HepG2 (cell line): ENCODE measurements at regions not wholly inside any gene's neighbourhood (a gene's known extent, or its start where the extent isn't known, plus 50 kb on each side); places are given as distances from the start of the nearest gene placed in this dataset.

ENCODE experiments used
- ATAC-seq: fragments of 200-7000 bp; cut with Tn5 transposase; 3 replicates; pipeline ENCODE4 v1.9.1; 2020; ENCODE audit warnings: mild to moderate bottlenecking, moderate library complexity
- BruUV-seq: library from RNA; stranded (reverse); fragments of 400-500 nt; replicated peaks from 2 replicates; lab custom pipeline; 2021; lab: Mats Ljungman, UMichigan
- CTCF ChIA-PET: fragments of 300-600 bp; formaldehyde crosslinking; extraction: SDS; loops from one replicate; lab custom pipeline; 2021; ENCODE audit warnings: low total read pairs, inconsistent platforms, low intra/inter-chr PET ratio; lab: Yijun Ruan, JAX
- POLR2A ChIA-PET: fragments of 350-600 bp; sonication (Branson Sonifier 250); formaldehyde crosslinking; loops from one replicate; lab custom pipeline; 2020; ENCODE audit warnings: antibody characterized with exemption, inconsistent platforms; lab: Yijun Ruan, JAX
- DNase-seq: peaks from one replicate; pipeline ENCODE4 v3.0.0-alpha.2; 2015; ENCODE audit warnings: low spot score
- FAIRE-seq: peaks from 3 replicates; lab custom pipeline; 2011; peaks lifted over from hg19 to GRCh38; lab: Jason Lieb, UNC
- H2AFZ ChIP-seq: one replicate; pipeline ENCODE4 v1.6.1; 2011; ENCODE audit warnings: low read length, inconsistent platforms
- H3K27ac ChIP-seq: fragments of 300-600 bp; 3 replicates; pipeline ENCODE4 v1.8.0; 2011; ENCODE audit warnings: mixed run types, mild to moderate bottlenecking, mixed read lengths, low read length, inconsistent platforms; ENCODE audit not compliant: insufficient read depth; ENCODE audit errors: extremely low read length
- H3K27me3 ChIP-seq, 2 experiments: fragments of 200-600 bp in 1 of 2; 2 replicates in 1 of 2; 3 replicates in 1 of 2; pipeline versions ENCODE4 v1.6.0 to v1.8.0; 2011; ENCODE audit warnings: low read length in 2 of 2, mild to moderate bottlenecking in 2 of 2, moderate library complexity in 2 of 2, inconsistent platforms in 1 of 2; ENCODE audit not compliant: insufficient read depth in 2 of 2, control insufficient read depth in 1 of 2
- H3K36me3 ChIP-seq, 2 experiments: fragments of 200-600 bp in 1 of 2; replicated peaks in 1 of 2; 2 replicates in 1 of 2; 3 replicates in 1 of 2; pipeline versions ENCODE4 v1.5.1 to v1.8.0; 2011; ENCODE audit warnings: low read length in 2 of 2, inconsistent platforms in 1 of 2; ENCODE audit not compliant: insufficient read depth in 2 of 2, control insufficient read depth in 1 of 2
- H3K4me1 ChIP-seq: 2 replicates; pipeline ENCODE4 v1.5.1; 2012; ENCODE audit warnings: low read length, inconsistent platforms; ENCODE audit not compliant: insufficient read depth
- H3K4me2 ChIP-seq: 2 replicates; pipeline ENCODE4 v1.6.0; 2011; ENCODE audit warnings: low read depth, low read length, inconsistent platforms
- H3K4me3 ChIP-seq, 3 experiments: fragments of 200-600 bp in 1 of 3; sonication (generic), shearing (Covaris generic) in 1 of 3; replicated peaks in 1 of 3; 2 replicates each; pipeline ENCODE4 v1.5.1; 2011 to 2016; ENCODE audit warnings: low read length in 3 of 3, inconsistent platforms in 2 of 3, low read depth in 2 of 3, mild to moderate bottlenecking in 2 of 3, control low read depth in 1 of 3, mixed read lengths in 1 of 3; ENCODE audit not compliant: insufficient read depth in 1 of 3
- H3K79me2 ChIP-seq: one replicate; pipeline ENCODE4 v1.6.1; 2011; ENCODE audit warnings: low read length, inconsistent platforms; ENCODE audit not compliant: insufficient read depth
- H3K9ac ChIP-seq: 2 replicates; pipeline ENCODE4 v1.6.0; 2011; ENCODE audit warnings: mild to moderate bottlenecking, low read depth, low read length, inconsistent platforms; ENCODE audit not compliant: insufficient read depth
- H3K9me3 ChIP-seq: 2 replicates; pipeline ENCODE4 v1.5.1; 2012; ENCODE audit warnings: mild to moderate bottlenecking, low read length
- H4K20me1 ChIP-seq: 2 replicates; pipeline ENCODE4 v1.6.0; 2011; ENCODE audit warnings: inconsistent platforms, mild to moderate bottlenecking, low read length, moderate library complexity; ENCODE audit not compliant: insufficient read depth
- ARID5B ChIP-seq: IDR thresholded peaks from 2 replicates; pipeline ENCODE4 v1.4.0; 2020; ENCODE audit warnings: mild to moderate bottlenecking, missing genetic modification reagents
- FLYWCH1 ChIP-seq: sonication (generic); formaldehyde crosslinking; IDR thresholded peaks from 2 replicates; pipeline ENCODE4 v1.8.1; 2023; ENCODE audit warnings: mild to moderate bottlenecking, missing genetic modification reagents
- HCFC1 ChIP-seq: fragments of 150-350 bp; IDR thresholded peaks from 2 replicates; pipeline ENCODE4 v1.6.1; 2014; ENCODE audit warnings: low read depth, low read length
- HOXD1 ChIP-seq: sonication (generic); formaldehyde crosslinking; IDR thresholded peaks from 2 replicates; pipeline ENCODE4 v1.5.0; 2020; ENCODE audit warnings: missing genetic modification reagents
- RFX1 ChIP-seq: fragments of 450-650 bp; IDR thresholded peaks from 2 replicates; pipeline ENCODE4 v1.6.1; 2017
- RFX3 ChIP-seq: IDR thresholded peaks from 2 replicates; pipeline ENCODE4 v1.6.1; 2016; ENCODE audit warnings: missing biosample characterization, missing genetic modification reagents
- SMARCE1 ChIP-seq: fragments of 450-650 bp; IDR thresholded peaks from 2 replicates; pipeline ENCODE4 v1.6.1; 2017; ENCODE audit warnings: borderline replicate concordance
- SOX6 ChIP-seq, 2 experiments: fragments of 450-650 bp in 1 of 2; sonication (generic) in 1 of 2; formaldehyde crosslinking in 1 of 2; IDR thresholded peaks; 2 replicates each; pipeline versions ENCODE4 v1.4.0 to v1.6.1; 2017 to 2020; ENCODE audit warnings: antibody characterized with exemption in 1 of 2, mild to moderate bottlenecking in 1 of 2, missing genetic modification reagents in 1 of 2
- ZFP91 ChIP-seq: sonication (generic); formaldehyde crosslinking; IDR thresholded peaks from 2 replicates; pipeline ENCODE4 v1.9.0; 2022; ENCODE audit warnings: missing genetic modification reagents, mild to moderate bottlenecking, borderline replicate concordance
- ZNF775 ChIP-seq: sonication (generic); formaldehyde crosslinking; IDR thresholded peaks from 2 replicates; pipeline ENCODE4 v1.4.0; 2020; ENCODE audit warnings: missing genetic modification reagents, mild to moderate bottlenecking, moderate library complexity, borderline replicate concordance
- WGBS: methylation state at CpG from one replicate; pipeline ENCODE4 v1.1.6; 2017; ENCODE audit warnings: low lambda C conversion rate; 5-methylcytosine and 5-hydroxymethylcytosine counted together
- in situ Hi-C: cut with HindIII; loops from 2 replicates; pipeline ENCODE4 v1.10.0; 2017; ENCODE audit warnings: low pct_unique_long_range_greater_than_20kb; ENCODE audit not compliant: extremely low pct_ligation_motif_present
- intact Hi-C: fragments of 100-400 bp; cut with micrococcal nuclease; formaldehyde crosslinking; loops from one replicate; pipeline ENCODE4 v1.10.0; 2022; ENCODE audit not compliant: unreplicated experiment
- TF ChIP-seq, protein P1 (sequence below): IDR thresholded peaks from 2 replicates; pipeline ENCODE4 v1.6.1; 2016; ENCODE audit warnings: mild to moderate bottlenecking
- TF ChIP-seq, protein P2 (sequence below): sonication (generic); formaldehyde crosslinking; IDR thresholded peaks from 2 replicates; pipeline ENCODE4 v1.4.0; 2020; ENCODE audit warnings: missing genetic modification reagents

DNA sequence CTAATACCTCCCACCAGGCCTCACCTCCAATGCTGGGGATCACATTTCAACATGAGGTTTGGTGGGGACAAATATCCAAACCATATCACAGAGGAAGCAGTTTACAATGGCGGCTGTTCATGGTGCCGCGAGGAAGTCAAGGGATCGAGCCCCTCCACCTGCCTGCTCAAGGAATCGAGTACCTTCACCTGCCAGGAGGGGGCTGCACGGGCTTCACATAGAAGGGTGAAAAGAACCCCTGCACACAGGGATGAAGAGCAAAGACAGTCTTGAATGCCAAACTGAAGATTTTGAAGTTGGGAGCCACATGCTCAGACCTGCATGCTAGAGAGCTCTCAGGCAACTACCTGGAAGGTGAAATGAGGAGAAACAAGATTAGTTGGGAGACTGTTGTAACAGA lies 110.3 kb downstream of the KCNF1 start (continued):
- TF ChIP-seq FLYWCH1 (CRISPR knock-in tag) (no peak), HOXD1 (CRISPR knock-in tag) (no peak), SMARCE1 (no peak), HCFC1 (no peak), SOX6 (IDR thresholded peaks at IDR 0.05) (no peak), SOX6 (CRISPR knock-in tag; IDR thresholded peaks at IDR 0.05) (no peak)
- TF ChIP-seq, protein P1, sequence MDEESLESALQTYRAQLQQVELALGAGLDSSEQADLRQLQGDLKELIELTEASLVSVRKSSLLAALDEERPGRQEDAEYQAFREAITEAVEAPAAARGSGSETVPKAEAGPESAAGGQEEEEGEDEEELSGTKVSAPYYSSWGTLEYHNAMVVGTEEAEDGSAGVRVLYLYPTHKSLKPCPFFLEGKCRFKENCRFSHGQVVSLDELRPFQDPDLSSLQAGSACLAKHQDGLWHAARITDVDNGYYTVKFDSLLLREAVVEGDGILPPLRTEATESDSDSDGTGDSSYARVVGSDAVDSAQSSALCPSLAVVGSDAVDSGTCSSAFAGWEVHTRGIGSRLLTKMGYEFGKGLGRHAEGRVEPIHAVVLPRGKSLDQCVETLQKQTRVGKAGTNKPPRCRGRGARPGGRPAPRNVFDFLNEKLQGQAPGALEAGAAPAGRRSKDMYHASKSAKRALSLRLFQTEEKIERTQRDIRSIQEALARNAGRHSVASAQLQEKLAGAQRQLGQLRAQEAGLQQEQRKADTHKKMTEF (CRISPR knock-in tag), result no peak
- TF ChIP-seq, protein P2, sequence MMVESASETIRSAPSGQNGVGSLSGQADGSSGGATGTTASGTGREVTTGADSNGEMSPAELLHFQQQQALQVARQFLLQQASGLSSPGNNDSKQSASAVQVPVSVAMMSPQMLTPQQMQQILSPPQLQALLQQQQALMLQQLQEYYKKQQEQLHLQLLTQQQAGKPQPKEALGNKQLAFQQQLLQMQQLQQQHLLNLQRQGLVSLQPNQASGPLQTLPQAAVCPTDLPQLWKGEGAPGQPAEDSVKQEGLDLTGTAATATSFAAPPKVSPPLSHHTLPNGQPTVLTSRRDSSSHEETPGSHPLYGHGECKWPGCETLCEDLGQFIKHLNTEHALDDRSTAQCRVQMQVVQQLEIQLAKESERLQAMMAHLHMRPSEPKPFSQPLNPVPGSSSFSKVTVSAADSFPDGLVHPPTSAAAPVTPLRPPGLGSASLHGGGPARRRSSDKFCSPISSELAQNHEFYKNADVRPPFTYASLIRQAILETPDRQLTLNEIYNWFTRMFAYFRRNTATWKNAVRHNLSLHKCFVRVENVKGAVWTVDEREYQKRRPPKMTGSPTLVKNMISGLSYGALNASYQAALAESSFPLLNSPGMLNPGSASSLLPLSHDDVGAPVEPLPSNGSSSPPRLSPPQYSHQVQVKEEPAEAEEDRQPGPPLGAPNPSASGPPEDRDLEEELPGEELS (CRISPR knock-in tag), result no peak
- TF ChIP-seq, all 625 proteins: peak for 0

GRCh38 chr2:11022591-11023273 lies 111.0 kb downstream of the KCNF1 start:
- Histone ChIP-seq H3K4me1 (no peaks in the 10 kb centered on the region), H3K9me3 (no peaks in the 10 kb centered on the region), H2AFZ (no peak overlapping the region), H3K36me3 (no peaks in the 10 kb centered on the region), H3K27ac (no peak overlapping the region), H3K4me3 (no peak overlapping the region), H4K20me1 (no peaks in the 10 kb centered on the region), H3K27me3 (peaks cover 7 to 57% of the 10 kb centered on the region in 2 experiments; a peak in 4 of 5 replicates), H3K9ac (no peak overlapping the region), H3K4me2 (no peak overlapping the region), H3K79me2 (no peaks in the 10 kb centered on the region)
- WGBS, result 18% methylated on average over 12 of the region's 12 CpGs
- ChIA-PET POLR2A (no interaction called here), CTCF (no interaction called here)
- FAIRE-seq (no peak), DNase-seq (peak; percentile 13), ATAC-seq (peak; percentile 18; the same call in 2 of the 3 replicates)
- BruUV-seq, result no TSS peak
- in situ Hi-C loops (no loop called here), intact Hi-C loops (no loop called here)
- TF ChIP-seq ARID5B (CRISPR knock-in tag), result no peak
- TF ChIP-seq ZNF775 (CRISPR knock-in tag), result no peak
- TF ChIP-seq RFX3, result peak; percentile 47; the same call in 1 of the 2 replicates
- TF ChIP-seq ZFP91 (CRISPR knock-in tag), result 0 out of 2 replicates have a peak, but pooled peaks have one; percentile 21
- peak; percentile 34 for TF ChIP-seq RFX1
